GM12891 (cell line): ENCODE measurements at regions not wholly inside any gene's neighbourhood (a gene's known extent, or its start where the extent isn't known, plus 50 kb on each side); places are given as distances from the start of the nearest gene placed in this dataset.

Source experiments
- POLR2A ChIP-seq: IDR thresholded peaks from 2 replicates; pipeline ENCODE4 v1.6.1; 2011; ENCODE audit warnings: low read depth, low read length, control low read depth
- TAF1 ChIP-seq: IDR thresholded peaks from 2 replicates; pipeline ENCODE4 v1.6.1; 2011; ENCODE audit warnings: low read depth, low read length, control low read depth

- TF ChIP-seq POLR2A (no peak), TAF1 (no peak)
These were observed 316.5 kb upstream of the ZMIZ1 start for GRCh38 chr10:78752221-78752620.
